ENCODE measurements at regions not wholly inside any gene's neighbourhood (a gene's known extent, or its start where the extent isn't known, plus 50 kb on each side); places are given as distances from the start of the nearest gene placed in this dataset.
A peak's percentile ranks its signal among the peaks of the same experiment; 100 is the strongest.
"Not testable (repeated sequence)": the region's sequence is repeated elsewhere in the genome, so short reads cannot be mapped to it uniquely, and the experiment has no call there.

DNA sequence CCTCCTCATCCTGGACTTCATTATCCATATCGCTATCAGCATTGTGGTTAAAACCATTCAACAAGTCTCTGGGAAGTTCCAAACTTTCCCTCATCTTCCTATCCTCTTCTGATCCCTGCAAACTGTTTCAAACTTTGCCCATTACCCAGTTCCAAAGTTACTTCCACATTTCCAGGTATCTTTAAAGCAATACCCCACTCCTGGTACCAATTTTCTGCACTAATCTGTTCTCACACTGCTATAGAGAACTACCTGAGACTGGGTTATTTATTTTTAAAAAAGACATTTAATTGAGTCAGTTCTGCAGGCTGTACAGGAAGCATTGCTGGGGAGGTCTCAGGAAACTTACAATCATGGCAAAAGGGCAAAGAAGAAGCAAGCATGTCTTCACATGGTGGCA lies 147.3 kb downstream of the ARL4A start:
- no peak for DNase-seq

DNA sequence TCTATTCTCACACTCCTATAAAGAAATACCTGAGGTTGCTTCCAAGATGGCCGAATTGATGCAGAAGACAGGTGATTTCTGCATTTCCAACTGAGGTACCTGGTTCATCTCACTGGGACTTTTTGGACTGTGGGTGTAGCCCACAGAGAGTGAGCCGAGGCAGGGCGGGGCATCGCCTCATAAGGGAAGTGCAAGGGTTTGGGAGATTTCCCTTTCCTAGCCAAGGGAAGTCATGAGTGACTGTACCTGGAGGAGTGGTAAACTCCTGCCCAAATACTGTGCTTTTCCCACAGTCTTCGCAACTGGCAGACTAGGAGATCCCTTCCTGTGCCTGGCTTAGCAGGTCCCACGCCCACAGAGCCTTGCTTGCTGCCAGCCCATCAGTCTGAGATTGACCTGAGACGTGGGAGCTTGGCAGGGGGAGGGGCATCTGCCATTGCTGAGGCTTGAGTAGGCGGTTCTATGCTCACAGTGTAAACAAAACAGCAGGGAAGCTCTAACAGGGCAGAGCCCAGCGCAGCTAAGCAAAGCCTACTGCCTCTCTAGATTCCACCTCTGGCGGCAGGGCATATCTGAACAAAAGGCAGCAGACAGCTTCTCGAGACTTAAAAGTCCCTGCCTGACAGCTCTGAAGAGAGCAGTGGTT lies 152.2 kb downstream of the ARL4A start:
- peak; percentile 8 to 34 for DNase-seq

DNA sequence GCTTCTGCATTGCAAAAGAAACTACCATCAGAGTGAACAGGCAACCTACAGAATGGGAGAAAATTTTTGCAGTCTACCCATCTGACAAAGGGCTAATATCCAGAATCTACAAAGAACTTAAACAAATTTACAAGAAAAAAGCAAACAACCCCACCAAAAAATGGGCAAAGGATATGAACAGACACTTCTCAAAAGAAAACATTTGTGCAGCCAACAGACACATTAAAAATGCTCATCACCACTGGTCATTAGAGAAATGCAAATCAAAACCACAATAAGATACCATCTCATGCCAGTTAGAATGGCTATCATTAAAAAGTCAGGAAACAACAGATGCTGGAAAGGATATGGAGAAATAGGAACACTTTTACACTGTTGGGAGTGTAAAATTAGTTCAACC lies 157.3 kb downstream of the ARL4A start:
- not testable (repeated sequence) for DNase-seq

DNA sequence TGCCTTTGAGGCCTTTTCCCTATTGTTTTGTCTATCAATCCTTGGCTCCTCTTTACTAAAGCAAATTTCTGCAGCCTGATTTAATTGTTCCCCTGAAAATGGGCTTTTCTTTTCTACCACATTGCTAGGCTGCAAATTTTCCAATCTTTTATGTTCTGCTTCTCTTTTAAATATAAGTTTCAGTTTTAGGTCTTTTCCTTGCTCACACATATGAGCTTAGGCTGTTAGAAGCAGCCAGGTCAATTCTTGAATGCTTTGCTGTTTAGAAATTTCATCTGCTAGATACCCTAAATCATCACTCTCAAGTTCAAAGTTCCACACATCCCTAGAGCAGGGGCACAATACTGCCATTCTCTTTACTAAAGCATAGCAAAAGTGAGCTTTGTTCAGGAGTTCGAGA lies 159.6 kb downstream of the ARL4A start:
- DNase-seq: no peak

DNA sequence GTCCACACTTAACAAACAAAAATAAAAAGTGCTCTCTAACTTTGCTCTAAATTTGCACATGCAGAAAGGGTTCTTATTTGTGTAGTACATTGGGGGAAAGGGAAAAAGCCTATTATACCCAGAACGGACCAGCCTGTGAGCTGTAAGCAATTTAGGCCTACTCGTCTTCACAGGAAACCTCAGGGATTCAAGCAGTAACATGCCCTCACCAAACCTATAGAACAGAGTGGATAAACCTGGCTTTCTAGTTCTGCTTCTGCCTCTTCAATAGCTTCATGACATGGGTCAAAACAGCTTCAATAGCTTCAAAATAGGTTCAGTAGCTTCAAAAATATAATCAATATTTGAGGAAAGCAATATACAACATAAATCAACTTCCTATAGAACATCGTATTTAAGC lies 163.7 kb downstream of the ARL4A start:
- no peak for DNase-seq

DNA sequence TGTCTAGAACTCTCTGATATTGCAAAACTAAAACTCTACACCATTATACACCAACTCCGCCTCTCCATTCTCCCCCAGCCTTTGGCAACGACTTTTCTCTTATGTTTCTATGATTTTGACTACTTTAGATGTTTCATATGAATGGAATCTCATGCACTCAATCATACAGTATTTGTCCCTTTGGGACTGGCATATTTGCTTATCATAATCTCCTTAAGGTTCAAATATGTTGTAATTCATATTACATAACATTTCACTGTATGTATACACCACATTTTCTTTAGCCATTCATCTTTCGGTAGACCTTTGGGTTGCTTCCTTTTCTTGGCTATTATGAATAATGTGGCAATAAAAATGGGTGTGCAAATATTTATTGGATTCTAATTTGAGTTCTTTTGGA lies 164.4 kb downstream of the ARL4A start:
- DNase-seq: no peak

DNA sequence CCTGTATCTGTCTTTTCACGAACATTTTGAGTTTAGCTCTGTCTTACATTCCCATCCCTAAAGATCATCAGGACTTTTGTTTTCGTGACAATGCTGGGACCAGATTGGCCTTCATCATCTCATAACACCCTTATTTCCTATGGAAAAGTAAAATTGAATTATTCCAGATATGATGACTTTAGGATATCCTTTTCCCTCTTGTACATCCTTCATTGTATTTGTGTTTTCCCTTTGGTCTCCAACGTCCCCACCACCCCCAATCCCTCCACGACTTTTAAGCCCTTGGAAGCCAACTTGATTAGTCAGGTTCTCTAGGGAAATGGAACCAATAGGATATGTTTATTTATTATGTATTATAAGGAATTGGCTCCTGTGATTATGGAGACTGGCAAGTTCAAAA lies 167.6 kb downstream of the ARL4A start:
- DNase-seq: no peak

DNA sequence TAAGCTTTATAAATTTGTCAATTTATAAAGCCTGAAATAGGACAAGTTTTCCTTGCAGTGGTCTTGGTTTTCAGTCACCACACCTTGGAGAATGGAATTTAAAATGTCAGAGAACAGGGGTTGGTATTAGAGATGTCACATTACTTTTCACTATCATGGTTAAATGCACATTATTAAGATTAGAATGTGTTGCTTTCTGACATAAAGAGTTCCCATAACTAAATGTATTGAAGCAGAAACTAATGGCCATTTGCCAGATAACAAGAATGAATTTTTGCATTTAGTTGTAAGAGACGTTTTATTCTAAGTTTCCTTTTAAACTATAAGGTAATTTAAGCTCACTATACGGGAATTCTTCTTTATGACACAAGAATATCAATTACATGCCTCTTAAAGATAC lies 172.3 kb downstream of the ARL4A start:
- no peak for DNase-seq

DNA sequence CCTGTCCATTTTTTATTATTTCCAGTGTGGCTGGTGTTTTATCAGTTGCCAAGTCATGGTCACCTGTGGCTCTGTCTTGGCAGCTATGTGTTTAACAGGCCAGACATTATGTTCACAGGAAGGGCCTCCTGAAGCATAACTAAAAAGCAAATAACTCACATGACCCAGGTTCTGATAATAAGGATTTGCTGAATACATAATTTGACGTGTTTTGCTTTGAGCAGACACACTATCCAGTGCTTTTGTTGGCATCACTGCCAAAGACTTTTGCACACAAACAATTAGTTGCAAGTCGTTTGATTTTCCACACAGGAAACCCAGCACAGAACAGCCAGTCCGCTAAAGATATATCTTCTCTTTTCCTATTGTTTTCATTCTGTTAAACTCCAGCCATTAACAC lies 173.6 kb downstream of the ARL4A start:
- DNase-seq: no peak

DNA sequence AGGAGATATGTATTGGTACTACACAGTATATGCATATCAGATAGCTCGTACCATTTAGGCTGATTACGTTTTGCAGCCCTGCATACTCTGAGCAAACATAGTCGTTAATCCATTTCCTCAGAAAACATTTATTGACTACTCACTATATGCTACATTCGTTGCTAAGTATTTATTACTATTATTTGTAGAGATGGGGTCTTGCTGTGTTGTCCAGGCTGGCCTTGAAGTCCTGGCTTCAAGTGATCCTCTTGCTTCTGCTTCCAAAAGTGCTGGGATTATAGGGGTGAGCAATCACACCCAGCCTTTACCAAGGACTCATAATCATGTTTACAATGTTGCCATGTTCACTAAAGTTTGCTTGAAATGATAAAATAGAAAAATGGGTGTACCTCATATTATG lies 174.7 kb downstream of the ARL4A start:
- DNase-seq: no peak

DNA sequence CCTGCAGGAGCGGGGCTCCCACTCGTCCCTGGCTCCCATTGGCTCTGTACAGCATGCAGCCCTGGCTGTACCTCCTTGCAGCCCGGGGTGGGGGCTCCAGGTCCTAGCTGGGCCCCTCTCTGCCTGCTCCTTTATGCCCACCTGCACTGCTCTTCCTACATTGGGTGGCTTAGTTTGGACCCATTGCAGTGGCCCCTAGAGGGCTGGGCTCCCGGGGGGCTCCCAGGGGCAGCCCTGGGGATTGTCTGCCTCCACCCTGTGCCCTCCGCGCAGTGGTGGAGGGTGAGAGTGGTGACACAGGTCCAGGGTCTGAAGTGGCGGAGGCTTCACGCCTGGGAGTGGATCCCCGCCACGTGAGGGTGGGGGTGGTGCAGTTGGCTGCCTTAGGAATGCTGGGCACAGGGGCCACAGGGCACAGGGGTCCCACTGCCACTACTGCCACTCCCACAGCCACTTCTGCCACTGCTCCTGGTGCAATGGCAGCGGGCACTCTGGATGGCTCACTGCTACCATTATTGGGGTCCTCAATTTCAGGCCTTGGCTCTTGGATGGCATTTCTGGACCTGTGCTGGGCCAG lies 177.1 kb downstream of the ARL4A start:
- no peak for DNase-seq

DNA sequence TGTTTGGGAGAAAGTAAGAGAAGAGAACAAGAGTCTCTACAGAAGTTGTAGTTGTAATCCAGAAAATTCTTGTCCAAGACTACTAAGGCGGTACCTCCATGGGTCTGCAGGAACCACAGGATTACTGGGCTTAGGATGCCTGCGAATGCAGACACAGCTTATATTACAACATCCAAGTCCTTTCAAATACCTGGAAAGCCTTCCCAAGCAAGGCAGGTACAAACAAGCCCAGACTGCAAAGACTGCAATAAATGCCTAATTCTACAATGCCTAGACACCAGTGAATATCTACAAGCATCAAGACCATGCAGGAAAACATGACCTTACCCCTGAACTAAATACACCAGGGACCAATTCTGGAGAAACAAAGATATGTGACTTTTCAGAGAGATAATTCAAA lies 178.2 kb downstream of the ARL4A start:
- no peak for DNase-seq

DNA sequence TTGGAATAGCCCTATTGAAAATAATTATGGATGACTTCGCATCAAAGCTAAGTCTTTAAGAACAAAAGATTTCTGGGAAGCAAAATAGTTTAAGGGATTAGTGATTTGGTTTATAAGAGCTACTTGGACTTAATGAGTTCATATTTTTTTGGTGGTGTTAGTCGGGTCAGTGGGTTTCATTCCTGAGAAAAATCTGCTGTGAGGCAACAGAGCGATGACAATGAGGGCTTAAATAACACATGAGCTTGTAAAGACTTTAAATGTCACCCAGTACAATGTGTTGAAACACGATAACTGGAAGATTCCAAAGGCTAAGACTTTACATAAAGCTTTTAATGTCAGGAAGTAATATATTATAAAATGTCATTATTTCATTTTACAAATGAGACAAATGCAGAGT lies 178.8 kb downstream of the ARL4A start:
- DNase-seq: no peak

DNA sequence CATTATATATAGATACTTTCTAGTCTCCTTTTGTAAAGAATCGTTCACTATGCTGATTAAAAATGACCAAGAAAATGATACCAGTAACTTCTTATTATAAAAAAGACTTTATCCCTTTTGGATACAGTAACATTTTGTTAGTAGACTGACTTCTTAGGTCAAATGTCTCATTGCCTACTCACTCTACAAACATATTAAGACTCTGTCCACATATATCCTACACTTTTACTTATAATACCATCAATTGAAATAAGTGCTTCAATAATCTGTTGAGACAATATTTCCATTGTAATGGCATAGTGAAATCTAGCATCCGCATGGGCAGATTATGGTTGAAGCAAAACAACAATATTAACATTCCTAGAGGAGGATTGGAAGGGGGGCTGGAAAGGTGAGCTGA lies 180.6 kb downstream of the ARL4A start:
- no peak for DNase-seq

DNA sequence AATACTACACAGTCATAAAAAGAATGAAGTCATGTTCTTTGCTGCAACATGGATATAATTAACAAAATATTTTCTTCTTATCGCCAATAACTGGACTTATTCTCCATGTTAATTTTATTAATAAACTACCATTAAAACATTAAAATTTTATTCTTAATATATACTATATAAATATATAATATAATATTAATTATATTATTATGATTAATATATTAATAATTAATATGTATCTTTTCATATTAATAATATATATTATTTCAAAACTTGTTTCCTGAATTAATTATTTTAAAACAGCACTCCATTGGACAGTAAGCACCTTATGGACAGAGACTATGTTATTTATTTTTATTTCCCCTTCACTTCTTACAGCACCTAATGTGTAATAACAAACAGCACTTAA lies 182.8 kb downstream of the ARL4A start:
- no peak for DNase-seq

DNA sequence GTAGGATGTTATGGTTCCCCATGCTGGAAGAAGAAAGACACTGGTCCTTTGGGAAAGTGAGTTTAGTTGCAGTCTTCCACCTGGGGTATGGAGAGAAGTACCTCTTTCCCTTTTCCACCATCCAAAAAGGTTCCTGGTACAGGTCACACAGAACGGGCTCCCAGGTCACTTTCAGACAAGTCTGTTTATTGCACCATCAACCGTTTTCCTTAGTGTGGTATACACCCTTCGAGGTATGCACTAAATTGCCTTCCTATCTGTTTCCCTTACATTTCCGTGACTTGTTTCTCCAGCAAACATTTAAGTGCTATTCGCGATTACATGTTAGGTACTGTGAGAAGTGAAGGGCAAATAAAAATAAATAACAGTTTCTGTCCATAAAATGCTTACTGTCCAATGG lies 185.1 kb downstream of the ARL4A start:
- DNase-seq: no peak

DNA sequence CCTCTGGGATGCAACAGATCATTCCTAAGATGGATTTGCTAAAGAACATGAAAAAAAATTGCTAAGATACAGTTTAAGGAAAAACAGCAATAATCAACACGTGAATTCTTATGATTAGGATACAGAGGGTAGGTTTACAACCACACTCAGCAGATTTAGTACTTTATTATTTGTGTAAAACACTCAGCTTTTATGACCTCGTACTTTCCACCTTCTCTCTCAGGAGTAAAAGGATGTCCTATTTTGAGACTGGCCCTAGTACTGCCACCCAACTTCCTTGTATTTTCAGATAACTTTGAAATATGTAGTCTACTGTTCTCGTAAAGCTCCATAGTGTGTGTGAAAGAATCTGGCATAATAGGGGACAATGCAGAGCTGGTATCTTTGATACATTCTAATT lies 186.1 kb downstream of the ARL4A start:
- DNase-seq: no peak

DNA sequence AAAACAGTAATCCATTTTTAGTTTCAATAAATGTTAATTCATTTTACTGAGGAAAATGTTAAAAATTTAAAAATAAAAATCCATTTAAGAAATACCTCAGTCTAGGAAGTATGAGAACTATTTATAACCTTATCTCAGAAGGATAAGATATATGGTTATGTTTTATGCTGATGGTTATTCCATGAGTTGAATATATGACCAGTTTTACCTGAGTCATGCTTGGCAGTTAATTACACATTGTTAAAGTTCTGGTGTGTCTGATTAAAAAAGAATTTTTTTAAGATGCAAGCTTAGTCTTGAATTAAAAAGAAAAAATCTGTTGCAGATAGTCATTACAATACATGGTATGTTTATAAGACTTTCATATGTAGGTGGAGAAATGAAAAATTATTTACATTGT lies 191.7 kb downstream of the ARL4A start:
- no peak for DNase-seq

DNA sequence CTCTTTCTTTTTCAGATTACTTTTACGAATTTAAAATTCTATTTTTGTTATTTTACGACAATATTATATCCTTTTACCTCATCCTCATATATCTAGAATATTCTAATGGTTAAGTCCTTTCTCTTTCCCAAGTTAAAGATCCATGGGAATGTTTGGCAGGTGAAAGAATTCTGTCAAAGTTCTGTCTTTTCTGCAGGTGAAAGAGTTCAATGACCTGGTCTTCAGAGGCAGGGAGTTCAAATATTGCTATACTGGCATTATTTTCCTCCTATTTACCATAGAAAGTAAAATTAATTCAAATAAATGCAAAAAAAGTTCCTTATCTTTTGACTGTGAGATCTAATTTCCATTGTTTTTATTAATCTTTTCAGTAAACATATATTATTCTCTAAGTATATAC lies 194.3 kb downstream of the ARL4A start:
- no peak for DNase-seq

DNA sequence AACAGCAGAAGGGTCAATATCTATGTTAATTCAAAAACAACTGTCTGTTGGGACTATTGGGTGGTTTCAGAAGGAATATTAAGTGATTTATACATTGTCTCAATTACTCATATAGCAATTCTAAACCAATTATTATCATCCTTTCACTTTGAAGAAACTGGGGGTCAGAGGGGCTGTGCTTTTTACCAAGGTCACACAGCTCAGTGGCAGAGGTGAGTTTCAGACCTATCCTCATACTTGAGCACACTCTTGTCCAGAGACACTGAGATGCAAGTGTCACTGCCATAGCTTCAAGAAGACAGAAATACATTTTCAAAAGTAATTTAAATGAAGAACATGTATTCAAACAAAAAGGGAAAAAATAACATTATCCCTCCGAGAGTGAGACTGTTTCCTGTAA lies 195.3 kb downstream of the ARL4A start:
- no peak for DNase-seq

DNA sequence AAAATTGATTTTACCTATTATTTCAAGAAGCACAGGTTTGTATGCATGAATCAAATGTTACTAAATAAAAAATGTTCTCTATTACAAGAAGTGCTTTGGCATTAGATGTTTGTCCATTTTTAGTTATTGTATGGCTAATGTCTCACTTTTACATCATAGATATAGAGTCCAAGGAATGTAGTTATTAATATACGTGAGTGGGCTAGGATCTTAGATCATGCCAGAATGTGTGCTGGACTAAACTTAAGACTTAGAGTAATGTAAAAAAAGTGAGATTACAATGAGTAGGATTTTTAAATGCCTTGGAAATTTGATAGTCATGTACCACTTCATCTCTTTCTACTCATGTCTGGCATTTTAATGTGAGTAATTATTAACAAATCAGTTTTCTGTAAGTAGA lies 196.6 kb downstream of the ARL4A start:
- DNase-seq: no peak

DNA sequence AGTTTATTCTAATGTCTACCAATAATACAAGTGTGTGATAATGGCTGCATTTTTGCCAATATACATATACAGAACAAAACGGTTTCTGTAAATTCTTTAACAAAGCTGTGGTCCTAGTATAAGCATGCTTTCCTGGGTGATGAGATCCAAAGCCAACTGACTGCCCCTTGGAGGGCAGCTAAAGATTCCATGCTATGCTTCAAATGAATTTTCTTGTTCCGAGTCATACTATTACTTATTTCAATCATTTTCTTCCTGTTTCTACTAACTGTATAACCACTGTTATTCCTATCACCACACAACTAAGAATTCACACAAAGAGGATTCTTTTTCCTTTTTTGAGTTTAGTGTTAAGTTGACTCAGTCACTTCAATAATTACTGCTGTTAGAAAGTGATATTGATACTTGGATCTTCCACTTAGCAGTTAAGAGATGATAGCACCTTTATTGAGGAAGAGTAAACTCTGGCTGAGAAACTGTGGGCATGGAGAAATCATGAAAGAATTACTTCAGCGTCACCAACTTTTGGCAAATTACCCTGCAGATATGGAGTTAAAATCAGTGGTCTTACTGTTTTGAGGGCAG lies 197.5 kb downstream of the ARL4A start:
- no peak for DNase-seq

DNA sequence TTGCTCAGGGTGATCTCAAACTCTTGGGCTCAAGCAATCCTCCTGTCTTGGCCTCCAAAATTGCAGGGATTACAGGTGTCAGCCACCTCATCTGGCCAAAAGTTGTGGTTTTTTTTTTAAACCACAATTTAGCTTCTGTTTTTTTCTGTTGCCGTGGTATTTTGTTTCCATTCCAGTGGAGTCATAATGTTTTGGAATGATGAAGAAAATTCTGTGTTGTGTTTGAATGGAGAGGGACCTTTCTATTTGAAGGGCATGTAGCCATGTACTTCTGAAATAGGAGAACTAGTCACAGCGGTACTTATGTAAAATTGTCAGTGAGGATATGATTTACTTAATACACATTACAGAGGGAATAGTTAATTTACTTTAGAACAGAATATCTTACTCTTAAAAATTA lies 201.3 kb downstream of the ARL4A start:
- DNase-seq: no peak

DNA sequence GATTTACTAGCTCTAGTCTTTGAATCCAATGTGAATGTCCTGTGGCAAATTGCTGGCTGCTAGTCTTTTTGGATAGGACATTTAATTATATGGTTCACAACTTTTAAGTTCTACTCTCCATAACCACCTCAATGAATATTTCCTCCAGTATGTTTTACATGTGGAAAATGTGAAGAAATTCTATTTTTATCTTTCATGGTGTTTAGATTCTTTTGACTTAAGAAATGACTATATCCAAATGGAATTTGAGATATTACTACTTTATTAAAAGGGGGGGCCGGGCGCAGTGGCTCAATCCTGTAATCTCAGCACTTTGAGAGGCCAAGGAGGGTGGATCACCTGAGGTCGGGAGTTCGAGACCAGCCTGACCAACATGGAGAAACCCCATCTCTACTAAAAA lies 202.0 kb downstream of the ARL4A start:
- no peak for DNase-seq

DNA sequence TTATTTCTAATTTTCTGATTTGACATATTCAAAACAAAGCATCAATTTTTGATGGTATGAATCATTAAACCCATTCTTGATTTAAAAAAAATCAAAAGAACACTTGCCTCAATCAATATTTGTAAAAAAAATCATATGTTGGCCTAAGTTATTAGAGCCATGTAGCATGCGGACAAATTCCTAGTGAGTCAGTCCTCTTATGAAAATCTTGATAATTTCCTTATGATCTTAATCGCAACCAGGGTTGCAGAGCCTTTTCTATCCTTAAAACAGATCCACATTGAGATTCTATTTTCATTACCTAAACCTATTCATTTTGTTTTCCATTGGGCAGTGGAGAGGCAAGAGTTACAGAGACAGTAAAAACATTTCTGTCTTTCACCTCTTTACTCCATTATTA lies 203.2 kb downstream of the ARL4A start:
- DNase-seq: no peak

Measured in NCI-H187 (cell line).